GM18861 (cell line): ENCODE measurements at regions not wholly inside any gene's neighbourhood (a gene's known extent, or its start where the extent isn't known, plus 50 kb on each side); places are given as distances from the start of the nearest gene placed in this dataset.
A peak's percentile ranks its signal among the peaks of the same experiment; 100 is the strongest.
"Not testable (repeated sequence)": the region's sequence is repeated elsewhere in the genome, so short reads cannot be mapped to it uniquely, and the experiment has no call there.

Source experiments
- ATAC-seq: cut with Tn5 transposase; IDR thresholded peaks from one replicate; pipeline ENCODE4 v1.9.1; 2021; ENCODE audit not compliant: unreplicated experiment

DNA sequence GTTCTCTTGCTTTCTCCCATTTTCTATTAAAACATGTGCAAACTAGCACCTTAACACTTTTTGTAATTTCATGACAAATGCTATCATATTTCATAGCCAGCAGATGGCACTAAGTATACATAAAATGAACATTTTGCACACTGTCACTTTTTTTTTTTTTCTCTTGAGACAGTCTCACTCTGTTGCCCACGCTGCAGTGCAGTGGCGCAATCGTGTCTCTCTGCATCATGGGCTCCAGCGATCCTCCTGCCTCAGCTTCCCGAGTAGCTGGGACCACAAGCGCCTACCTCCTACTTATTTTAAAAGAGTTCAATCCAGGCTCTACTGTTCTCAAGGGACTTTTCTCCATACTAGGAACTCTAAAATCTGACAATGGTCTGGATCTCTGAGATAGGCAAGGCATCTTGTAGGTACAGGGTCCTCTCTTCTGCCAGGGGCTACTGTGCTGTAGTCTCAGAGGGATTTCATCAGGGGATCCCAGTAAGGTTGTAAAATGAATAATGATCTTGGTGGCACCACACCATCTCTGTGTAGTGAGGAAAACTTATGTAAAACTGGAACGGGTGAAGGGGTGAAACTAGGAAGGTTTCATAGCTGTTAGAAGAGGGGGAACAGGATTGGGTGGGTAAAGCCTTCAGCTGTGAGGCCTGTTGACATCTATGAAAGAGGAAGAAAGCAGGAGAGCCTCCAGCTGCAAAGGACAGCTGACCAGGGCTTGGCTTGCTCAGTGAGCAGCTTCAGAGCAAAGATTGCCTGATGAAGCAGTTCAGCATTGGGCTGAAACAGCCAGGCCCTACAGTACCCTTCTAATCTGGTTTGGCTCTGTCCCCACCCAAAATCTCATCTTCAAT, 196.9 kb downstream of the AVL9 start:
- ATAC-seq: peak; percentile 80

DNA sequence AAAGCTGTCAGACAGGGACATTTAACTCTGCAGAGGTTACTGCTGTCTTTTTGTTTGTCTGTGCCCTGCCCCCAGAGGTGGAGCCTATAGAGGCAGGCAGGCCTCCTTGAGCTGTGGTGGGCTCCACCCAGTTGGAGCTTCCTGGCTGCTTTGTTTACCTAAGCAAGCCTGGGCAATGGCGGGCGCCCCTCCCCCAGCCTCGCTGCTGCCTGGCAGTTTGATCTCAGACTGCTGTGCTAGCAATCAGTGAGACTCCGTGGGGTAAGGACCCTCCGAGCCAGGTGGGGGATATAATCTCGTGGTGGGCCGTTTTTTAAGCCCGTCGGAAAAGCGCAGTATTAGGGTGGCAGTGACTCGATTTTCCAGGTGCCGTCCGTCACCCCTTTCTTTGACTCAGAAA, 192.8 kb downstream of the AVL9 start:
- not testable (repeated sequence) for ATAC-seq

DNA sequence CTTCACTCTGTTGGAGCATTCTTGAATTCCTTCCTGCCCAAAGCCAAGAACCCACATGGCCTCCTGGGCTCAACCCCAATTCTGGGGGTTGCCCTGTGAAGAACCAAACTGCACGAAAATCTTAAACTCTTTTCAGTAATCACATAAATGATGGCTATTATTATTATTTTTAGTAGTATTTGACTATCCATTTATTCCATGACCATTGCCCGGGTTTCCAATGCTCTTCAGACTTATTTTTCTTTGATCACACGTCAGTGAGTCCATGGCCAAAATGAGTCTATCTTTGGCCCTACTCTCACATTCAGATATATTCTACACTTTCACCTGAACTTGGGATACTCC, 185.9 kb downstream of the AVL9 start:
- no peak for ATAC-seq

DNA sequence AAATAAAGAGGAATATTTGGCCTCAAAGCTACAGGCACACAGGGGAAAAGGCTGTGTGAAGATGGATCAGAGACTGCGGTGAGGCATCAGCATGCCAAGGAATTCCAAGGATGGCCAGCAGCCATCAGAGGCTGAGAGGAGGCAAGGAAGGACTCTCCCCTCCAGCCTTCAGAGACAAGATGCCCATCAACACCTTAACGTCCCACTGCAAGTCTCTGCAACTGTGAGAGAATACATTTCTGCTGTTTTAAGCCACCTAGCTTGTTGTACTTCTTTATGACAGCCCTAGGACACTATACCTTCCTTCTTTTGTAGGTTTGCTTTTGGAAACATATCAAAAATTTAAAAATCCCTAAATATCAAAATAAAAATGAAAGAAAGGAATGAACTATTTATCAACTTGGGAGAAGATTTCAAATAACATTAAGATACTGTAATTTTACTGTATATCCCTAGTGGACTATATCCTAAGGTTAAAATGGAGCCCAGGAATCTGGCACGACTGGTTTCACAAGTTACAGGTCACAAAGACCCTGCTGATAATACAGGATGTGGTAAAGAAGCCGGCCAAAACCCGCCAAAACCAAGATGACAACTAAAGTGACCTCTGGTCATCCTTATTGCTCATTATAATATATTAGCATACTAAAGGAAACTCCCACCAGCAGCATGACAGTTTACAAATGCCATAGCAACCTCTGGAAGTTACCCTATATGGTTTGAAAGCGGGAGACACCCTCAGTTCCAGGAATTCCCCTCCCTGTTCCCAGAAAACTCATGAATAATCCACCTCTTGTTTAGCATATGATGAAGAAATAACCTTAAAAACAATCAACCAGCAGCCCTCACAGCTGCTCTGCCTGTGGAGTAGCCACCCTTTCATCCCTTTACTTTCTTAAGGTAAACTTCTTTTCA, 185.2 kb downstream of the AVL9 start:
- ATAC-seq: no peak

DNA sequence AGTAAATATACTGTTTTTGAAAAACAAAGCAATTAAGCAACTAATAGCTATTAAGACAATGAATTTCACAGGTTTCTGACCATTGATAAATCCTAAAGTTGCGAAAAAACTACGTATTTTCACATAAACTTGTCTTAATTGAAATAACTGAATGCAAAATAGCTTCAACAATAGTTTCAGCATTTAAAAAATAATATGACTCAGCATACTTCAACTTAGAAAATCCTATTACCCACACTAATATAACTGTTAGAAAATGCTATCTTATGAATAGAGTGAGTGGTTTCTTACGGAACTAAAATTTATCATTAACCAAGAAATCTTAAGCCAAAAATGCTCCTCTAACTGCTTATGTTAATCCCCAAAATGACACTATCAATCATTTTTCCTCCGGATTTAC, 183.9 kb downstream of the AVL9 start:
- ATAC-seq: no peak

DNA sequence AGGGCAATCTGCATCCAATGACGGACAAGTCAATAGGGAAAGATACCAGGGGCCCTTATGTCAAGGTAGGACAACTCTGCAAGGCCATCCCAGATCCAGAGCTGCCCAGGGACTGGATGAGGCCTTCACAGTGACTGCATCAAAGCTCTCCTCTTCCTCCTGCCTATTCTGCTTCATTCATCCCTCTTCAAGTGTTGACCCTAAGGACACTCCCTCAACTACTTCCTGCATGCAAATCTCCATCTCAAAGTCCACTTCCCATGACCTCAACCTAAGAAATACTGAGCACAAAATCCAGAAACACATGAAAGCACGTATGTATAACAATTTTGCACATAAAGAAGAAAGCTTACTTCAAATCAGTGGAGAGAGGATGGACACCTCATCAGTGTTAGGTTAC, 182.3 kb downstream of the AVL9 start:
- ATAC-seq: no peak

DNA sequence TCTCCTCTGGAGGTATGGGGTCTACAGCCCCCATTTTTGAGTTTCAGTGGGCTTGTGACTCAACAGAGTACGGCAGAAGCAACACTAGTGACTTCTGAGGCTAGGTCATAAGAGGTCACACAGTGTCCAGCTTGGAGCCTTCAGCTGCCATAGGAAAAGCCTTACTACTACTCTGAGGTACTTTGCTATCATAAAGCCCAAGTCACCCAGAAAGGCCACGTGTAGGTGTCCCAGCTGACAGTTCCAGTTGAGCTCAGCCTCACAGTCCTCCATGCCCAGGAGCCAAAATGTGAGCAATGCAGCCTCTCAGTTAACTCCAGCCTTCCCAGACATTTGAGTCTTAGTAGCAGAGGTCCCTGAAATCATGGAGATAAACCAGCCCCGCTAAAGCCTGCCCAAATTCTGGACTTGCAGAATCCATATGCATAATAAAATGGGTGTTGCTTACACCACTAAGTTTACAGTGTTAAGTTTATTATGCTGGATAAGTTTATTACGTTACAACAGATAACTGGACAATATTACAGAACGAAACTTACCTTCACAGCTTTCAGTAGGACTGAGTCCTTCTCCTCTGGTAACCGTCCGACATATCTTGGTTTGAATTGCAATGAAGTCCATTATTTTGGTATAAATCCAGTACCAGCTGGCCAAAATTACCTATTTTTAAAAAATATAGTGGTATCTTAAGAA, 181.1 kb downstream of the AVL9 start:
- ATAC-seq: no peak

DNA sequence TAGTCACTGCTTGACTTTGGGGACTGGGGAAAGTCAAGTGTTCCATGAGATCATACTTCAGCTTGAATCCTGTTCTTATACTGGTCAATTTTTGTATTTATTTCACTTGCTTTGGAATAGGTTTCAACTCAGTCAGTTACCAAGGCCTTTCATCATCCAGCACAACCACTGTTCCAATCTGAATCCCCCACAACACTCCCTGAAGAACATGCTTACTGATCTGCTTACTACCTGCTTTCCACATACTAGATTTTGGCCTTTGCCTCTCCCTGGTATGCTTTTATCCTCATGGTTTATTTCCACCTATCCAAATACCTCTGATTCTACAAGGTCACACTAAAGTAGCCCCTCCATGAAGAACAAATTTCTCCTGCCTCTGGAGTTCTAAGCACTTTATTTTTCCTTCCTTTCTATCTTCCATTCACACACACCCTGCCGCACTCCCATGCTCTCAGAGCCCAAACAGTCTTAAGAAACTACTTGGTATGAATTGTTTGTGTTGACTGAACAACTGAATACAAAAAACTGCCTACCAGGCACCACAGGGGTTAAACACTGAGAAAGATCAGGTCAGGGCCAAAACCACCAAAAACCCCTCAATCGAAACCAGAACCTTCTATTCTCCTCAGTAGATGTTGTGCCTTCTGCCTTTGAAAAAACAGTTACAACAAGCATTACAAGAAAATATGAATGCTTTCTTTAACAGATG, 178.1 kb downstream of the AVL9 start:
- ATAC-seq: no peak

DNA sequence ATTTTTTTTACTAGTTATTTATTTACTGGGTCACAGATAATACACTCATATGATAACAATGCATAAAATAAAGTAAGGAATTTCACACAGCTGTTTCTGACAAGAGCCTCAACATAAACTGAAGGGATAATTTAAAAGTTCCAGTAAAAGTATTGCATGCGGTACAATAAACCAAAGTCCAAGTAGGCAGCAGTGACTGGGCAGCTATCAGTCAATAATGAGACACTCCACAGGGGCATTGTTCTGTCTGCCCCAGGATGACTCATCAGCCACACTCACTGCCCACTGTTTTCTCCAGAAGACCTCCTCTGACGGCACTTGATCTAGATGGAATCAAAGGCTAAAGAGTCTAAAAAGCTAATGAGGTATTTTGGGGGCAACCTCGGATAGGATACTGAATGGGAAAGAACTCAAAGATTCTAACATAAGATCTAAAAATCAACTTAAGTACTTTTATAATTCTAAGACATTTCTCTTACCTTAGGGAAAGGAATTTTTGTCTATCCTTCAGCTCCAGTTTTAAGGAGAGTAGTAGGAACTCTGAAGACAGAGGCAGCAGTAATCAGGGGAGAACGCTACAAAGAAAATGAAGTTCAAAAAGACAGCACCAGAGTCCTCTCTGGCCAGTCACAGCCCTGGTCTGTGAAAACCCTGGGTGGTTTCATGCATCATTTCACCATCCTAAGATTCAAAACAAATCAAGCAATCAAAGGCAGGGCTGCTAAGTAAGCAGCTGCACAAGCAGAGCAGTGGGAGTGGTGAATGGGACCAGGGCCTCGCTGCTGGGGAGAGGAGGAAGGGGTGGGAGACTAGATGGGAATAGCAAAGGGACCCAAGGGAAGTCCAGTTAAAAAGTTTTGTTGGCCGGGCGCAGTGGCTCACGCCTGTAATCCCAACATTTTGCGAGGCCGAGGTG, 175.1 kb downstream of the AVL9 start:
- no peak for ATAC-seq

DNA sequence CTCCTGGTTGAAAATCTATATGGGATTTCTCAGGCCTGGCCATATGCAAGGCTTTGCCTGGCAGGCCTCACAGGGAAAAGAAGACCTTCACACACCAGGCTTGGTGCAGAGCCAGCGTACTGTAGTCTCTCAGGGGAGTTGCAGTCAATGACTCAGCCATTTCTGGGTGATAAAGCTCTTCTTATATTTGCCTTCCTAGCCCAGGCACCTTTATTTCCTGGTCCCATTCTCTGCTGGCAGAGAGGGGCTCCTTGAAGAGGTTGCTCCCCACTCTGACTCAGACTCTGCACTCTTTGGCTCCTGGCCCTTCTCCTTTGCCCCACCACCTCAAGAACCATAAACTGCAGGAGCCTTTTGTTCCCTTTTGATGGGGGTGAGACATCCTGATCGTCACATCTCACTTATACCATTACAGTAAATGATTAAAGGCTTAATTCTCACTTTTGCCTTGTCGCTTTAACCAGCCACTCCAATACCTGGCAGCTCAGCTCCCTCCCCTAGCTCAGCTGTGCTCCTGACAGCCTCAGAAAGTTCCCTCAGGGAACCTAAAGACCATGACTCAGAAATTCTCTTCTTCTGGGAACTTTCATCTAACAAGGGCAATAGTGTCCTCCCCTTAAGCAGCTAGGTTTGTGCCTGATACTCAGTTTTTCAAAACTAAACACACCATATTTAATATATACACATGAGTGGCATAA, 174.0 kb downstream of the AVL9 start:
- ATAC-seq: peak; percentile 44

DNA sequence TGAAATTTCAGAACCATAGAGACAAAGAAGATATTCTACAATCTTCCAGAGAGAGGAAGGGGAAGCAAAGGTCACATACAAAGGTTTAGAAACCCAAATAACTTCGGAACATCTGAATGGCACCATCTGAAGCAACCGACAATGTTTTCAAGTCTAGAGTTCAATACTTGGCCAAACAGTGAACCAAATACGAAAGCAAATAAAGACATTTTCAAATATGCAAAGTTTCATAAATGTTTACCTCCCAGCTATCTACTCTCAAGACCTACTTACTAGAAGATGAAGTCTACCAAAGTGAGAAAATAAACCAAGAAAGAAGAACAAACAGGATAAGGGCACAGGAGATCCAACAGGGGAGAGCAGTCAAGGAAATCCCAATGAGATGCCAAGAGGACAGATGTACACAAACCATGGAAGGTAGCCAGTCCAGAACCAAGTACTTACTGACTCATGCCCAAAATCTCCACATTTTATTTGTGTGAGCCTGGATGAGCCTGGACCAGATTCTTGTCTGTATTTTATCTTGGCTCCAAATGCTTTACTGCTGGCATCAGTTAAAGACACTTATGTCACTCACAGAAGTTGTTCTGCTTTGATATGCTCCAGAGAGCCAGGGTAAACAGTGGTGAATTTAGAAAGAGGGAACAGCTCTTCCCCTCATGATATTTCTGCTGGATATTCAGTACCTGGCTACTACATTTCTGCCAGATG, 173.3 kb downstream of the AVL9 start:
- peak; percentile 10 for ATAC-seq

DNA sequence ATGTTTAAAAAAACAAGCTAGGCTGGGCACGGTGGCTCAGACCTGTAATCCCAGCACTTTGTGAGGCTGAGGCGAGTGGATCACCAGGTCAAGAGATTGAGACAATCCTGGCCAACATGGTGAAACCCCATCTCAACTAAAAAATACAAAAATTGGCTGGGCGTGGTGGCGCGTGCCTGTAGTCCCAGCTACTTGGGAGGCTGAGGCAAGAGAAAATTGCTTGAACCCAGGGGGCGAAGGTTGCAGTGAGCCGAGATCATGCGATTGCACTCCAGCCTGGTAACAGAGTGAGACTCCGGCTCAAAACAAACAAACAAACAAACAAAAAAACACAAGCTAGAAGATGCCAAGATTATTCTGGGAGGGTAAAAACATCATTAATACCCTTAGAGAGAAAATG, 172.3 kb downstream of the AVL9 start:
- not testable (repeated sequence) for ATAC-seq

DNA sequence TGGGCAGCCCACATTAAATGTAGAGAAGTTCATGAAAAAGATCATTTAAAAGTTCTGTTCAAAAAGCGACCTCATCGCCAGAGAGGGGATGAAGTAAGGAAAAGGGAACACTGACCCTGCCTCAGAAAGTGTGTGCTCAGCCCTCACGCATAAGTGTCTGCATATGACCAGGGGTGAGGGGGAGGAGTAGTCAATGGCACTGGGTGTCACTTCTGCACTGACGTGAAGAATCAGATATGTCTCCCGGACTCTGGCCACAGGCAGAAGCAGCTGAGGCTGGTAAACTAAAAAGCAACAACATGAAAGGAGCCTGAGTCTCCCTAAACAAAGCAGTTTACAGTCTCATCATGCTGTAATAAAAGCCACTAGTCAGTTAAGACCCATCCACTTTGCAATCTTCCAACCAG, 168.5 kb downstream of the AVL9 start:
- ATAC-seq: not testable (repeated sequence)

DNA sequence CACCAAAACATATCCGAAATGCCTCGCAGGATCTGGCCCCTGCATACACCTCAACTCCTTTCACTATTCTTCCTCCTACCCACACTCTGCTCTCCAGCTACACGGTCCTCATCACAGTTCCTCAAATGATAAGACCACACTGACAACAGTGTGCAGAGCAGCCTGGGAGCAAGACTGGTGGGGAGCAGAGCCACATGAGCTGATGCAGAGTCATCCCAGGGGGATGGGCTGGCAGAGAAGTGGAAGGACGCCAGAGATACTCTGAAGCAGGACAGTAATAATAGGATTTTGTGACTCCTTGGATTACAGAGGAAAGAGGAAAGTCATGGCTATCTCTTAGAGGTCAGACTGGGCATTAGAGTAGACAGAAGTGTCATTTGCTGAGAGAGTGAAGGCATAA, 167.2 kb downstream of the AVL9 start:
- not testable (repeated sequence) for ATAC-seq

DNA sequence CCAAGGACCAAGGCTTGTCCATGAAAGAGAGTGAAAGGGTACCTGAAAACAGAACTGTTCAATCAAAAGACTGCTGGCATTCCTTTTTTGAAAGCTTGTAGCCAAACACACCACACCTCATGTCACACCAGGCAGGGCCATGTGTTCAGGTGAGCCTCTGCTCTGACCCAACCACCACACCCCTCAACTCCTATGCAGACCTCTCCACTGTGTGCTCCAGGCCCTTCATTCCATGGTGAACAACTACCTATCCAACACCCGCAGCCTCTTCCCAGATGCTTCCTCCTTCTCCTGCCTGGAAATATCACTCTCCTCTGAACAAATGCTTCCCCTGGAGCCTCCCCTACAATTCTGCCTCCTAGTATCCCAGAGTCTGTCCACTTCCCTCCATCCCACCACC, 166.6 kb downstream of the AVL9 start:
- ATAC-seq: no peak

DNA sequence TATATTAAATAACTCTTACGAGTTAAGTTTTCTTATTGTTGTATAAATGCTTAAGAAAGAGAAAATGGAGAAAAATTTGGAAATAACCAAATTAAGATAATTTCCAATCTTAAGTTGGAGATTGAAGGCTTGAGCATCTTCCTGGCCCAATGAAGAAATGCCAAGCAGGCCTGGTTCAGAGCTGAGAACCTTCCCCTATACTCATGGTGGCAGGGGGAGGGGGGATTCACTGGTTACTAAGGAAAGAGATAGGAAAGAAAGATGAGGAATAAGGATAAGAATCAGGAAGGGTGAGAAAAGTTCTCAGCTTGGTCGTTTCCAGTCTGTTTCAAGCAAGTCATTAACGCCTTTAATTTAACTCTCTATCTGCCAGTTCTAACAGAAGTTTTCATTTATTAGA, 166.2 kb downstream of the AVL9 start:
- ATAC-seq: no peak

DNA sequence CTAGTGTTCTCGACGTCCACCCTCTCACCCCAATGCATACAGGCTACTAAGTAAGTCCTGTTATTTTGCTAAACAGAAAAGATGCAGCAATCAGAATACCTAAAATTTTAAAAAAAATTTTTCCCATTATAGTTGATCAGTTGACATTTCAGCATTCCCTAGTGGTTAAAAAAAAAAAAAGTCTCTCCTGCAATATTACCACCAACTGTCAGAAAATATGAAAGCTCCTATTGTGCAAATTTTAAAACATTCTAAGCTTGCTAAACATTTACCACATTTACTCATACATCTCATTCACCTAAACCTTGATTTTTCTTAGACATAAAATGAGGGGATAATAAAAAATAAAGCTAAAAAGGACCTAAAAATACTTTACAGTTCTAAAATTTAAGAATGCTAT, 165.6 kb downstream of the AVL9 start:
- no peak for ATAC-seq

DNA sequence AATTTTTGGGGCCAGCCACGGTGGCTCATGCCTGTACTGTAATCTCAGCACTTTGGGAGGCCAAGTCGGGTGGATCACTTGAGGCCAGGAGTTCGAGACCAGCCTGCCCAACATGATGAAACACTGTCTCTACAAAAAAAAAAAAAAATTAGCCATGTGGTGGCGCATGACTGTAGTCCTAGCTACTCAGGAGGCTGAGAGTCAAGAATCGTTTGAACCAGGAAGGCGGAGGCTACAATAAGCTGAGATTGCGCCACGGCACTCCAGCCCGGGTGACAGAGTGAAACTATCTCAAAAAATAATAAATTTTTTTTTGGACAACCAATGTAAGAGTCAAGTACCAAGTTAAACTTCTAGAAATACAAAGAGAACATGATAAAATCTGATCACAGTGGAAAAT, 164.6 kb downstream of the AVL9 start:
- ATAC-seq: no peak

DNA sequence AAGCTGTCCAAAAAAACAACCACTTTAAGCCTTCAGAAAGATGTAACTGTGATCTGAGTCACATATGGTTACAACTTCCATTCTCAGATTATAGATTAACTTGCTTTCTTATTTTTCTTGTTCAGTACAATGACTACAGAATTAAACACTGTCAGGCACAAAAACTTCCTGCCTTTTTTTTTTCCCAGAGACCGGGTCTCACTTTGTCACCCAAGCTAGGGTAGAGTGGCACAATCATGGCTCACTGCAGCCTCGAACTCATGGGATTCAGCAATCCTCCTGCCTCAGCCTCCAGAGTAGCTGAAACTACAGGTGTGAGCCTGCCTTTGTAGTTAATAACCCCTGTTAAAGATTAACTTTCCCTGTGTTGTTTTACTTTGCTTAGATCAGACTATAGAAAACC, 163.2 kb downstream of the AVL9 start:
- ATAC-seq: peak; percentile 75
